ENCODE measurements at regions not wholly inside any gene's neighbourhood (a gene's known extent, or its start where the extent isn't known, plus 50 kb on each side); places are given as distances from the start of the nearest gene placed in this dataset.
"Not testable (repeated sequence)": the region's sequence is repeated elsewhere in the genome, so short reads cannot be mapped to it uniquely, and the experiment has no call there.

DNA sequence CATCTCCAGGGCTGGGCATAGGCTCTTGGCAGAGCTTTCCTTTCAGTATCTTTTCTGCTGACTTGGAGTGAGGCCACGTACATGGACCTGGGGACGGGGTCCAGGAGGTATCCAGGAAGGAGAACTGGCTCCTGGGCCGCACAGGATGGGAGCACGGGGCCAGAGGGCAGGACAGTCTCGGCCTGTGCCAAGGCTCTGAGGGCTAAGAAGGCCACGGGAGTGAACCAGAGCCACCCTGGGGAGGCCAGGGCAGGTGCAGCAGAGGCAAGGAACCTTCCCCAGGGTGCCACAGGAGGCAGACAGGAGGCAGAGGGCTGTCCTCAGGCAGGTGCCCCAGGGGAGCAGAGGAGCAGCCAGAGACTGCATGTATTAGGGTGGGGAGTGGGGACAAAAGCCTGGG lies 50.3 kb downstream of the PLXNA1 start:
- DNase-seq = no peak

DNA sequence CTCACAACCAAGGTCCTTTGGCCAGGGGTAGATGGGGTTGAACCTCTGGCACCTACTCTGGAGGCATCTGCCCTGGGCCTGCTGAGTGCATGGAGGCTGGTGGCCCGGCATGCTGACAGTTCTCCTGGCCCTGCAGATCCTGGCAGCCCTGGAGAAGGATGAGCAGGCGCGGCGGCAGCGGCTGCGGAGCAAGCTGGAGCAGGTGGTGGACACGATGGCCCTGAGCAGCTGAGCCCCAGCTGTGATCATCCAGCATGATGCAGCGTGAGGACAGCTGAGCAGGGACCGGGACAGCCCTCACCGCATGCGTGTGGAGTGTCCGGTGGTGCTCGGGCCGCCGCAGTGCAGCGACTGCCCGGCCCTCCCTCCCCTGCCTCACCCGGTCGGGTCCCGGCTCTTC lies 50.9 kb downstream of the PLXNA1 start:
- no peak for DNase-seq

DNA sequence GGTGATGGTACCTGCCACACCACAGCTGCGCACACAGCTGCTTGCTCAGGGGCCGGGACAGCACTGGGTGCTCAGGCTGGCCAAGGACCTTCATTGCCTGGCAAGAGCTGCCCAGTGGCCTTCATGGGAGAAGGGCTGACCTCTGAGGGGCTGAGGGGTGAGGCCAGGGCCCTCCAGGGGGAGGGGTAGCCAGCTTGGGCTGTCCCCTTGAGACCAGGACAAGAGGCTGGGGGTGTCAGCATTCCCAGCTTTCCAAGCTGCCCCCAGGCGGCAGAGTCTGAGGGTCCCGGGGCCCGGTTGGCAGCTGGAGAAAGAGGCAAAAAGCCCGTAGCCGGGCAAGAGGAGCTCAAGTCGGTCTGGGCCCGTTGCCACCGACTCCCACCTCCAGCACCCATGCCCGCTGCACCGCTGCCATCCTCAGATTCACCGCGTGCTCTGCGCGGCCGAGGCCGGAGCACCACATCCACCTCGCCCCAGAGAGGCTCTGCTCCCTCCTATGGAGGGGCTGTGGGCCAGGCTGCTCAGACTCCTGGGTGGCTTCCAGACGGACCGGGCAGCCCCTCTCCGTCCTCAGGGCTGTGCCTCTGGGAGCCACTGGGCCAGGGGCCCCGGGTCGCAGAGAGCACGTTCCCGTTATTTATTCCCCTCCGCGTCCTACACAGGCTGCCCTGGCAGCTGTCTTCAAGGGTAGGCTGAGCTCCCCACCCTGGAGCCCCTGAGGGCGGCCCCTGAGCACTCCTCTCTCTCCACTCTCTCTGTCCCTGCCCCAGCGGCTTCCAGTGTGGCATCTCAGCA lies 51.5 kb downstream of the PLXNA1 start:
- DNase-seq = no peak

DNA sequence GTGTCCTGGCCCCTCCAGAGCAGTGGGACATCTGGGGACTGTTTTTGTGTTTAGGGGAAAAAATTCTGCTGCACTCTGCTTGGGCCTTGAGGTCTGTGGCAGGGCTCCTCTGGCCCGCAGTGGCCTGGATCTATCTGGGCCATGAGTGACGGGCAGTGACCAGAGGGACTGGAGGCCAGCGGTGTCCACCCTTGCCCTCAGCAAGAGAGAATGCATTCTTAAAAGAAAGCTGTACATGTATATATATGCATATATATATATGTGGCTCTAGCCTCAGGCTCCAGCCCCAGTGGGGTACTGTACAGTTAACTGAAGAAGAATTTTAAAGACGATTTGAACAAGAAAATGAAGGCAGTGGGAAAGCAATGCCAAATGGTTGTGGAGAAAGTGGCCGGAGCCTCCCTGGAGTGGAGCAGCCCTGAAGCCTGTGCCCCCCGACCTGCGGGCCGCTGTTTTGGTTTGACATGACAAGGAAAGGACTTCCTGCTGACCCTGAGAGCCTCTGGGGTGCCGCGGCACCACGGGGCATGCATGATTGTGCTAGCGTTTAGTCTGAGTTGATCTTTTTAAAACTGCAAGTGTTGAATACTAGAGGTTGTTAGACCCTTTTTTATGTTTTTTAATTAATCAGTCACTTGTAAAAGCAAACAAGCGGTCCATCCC lies 52.2 kb downstream of the PLXNA1 start:
- no peak for DNase-seq

DNA sequence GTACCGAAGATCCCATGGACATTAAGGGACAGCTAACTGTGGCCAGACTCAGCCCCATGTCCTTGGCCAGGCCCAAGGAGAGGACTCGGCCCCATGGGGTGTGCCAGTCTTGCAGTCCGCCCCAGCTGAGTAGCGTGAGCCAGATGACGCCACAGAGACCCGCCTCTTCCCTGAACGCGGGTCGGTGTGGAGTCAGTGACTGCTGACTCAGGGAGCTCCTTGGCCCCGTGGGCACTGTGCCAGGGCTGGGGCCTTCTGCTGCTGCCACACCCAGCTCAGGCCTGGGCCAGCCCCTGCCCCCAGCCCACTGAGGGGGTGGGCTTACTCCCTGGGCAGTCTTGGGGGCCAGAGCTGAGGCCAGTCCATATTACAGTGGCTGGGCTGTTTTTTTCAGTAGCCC lies 52.8 kb downstream of the PLXNA1 start:
- DNase-seq = no peak

DNA sequence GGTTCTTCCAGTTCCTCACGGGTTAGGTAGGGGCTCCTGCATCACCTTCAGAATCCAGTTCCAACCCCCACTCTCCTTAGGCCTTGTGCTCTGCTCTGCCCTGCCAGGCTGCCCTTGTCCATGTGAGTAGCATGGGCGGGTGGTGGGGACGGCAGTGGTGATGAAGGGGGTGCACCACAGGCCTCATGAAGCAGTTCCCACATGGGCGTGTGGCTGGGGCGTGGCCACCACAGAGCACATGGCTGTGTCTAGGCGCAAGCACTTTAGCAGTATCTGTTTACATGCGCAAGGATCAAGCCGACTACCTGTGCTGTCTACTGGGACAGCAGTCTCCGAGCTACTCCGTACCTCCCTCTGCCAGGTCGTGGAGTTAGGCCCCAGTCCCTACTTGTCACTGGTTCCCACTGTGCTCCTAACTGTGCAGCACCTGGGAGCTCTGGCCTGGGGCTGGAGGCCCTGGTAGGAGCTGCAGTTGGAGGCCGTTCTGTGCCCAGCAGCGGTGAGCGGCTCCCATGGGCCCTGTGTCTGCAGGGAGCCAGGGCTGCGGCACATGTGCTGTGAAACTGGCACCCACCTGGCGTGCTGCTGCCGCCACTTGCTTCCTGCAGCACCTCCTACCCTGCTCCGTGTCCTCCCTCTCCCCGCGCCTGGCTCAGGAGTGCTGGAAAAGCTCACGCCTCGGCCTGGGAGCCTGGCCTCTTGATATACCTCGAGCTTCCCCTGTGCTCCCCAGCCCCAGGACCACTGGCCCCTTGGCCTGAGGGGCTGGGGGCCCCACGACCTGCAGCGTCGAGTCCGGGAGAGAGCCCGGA lies 53.5 kb downstream of the PLXNA1 start:
- no peak for DNase-seq

DNA sequence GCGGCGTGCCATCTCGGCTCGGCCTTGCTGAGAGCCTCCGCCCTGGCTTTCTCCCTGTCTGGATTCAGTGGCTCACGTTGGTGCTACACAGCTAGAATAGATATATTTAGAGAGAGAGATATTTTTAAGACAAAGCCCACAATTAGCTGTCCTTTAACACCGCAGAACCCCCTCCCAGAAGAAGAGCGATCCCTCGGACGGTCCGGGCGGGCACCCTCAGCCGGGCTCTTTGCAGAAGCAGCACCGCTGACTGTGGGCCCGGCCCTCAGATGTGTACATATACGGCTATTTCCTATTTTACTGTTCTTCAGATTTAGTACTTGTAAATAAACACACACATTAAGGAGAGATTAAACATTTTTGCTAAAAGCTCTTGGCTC lies 54.1 kb downstream of the PLXNA1 start:
- DNase-seq = no peak

DNA sequence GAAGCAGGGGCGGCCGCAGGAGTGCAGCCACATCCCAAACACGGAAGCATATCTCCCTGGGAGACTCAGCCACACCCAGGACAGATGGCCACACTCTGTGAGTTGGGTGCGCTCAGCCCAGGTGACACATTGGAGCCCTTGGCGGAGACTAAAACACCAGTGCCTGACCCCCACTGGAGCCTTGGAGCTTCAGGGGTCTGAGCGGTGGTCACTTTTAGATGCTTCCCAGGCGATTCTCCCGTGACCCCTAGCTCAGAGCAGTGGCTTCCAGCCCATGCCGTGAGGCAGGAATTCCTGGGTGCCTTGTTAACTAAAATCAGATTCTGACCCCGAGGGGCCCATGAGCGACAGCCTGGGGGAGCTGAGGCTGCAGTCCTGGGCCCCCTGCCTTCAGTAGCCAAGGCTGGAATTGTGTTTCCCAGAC lies 54.5 kb downstream of the PLXNA1 start:
- no peak for DNase-seq

DNA sequence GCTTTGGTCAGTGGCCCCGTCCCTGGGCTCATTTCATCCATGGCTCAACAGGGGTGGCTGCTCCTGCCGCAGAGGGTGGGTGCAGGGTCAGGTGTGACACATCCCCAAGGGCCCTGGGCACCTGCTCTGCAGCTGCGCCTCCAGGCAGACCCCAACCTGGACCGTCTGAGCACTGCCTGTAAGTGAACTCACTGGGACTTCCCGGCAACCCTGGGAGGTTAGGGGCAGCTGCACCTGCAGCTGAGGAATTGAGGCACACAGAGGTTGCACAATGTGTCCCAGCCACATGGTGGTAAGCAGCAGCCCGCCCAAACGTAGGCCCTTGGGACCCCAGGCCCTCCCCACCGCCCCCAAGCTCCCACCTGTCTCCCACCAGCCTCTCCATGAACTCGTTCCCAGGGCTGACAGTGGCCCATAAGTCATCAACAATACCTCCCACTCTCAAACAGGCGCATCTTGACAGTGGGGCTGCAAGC lies 55.1 kb downstream of the PLXNA1 start:
- DNase-seq = no peak

DNA sequence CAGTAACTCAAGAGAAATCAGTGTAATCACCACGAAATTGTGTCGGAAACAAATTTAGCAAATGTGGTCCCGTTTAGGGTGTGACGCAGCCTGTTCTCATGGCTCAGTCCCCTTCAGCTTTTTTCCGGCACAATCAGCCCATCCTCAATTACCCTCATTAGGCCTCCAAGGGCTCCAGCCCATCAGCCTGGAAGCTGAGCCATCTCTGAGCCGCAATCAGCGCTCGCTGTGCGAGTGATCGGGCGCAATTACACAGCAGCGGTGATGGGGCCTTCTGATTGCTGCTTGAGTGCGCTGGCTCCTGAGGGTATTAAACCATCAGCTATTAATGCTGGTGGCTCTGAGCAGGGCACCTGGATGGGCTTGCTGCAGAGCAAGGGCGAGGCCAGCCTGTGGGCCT lies 55.6 kb downstream of the PLXNA1 start:
- no peak for DNase-seq

DNA sequence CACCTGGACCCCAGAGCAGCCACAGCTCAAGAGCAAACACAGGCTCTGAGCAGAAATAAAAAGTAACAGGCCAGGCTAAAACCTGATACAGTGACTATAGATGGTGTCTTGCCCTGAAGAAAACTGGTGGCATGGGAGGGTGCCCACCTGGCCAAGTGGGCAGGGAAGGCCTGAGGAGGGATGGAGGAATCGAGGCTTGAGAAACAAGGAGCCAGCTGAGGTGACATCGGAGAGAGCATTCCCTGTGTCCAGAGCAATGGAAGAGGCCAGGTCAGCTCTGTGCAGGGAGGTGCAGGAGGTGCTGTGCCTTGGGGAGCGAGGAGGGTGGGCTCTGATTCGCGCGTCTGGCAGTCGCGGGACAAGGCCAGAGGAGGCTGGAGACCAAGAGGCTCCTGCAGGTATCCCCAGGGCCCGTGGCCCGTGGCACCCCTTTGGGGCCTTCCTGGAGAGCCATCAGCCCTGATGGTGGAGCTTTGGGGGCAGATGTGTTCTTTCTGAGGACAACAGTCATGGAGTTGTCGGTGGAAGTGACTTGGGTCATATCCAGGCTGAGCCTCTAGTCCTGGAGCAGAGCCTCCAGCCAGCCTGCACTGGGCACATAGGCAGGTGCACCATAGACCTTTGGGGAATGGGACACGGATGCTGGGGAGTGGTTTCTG lies 56.1 kb downstream of the PLXNA1 start:
- no peak for DNase-seq

DNA sequence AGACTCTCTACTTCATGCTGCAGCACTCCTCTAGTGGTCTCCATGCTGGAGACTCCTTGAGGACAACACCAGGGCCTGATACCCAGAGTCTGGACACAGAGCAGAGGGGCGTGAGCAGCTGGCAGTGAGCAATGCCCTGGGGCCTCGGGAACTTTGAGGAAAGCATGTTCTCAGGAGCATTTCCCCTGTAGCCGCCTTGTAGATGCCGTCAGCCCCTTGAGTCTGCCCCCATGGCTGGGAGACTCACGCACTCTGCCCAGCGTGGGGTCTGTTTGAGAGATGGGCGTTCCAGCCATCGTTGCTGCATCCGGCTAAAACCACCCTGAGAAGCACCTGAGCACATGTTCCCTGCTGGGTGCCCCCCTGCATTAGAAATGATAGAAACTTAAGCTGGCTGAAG lies 56.8 kb downstream of the PLXNA1 start:
- DNase-seq = no peak

DNA sequence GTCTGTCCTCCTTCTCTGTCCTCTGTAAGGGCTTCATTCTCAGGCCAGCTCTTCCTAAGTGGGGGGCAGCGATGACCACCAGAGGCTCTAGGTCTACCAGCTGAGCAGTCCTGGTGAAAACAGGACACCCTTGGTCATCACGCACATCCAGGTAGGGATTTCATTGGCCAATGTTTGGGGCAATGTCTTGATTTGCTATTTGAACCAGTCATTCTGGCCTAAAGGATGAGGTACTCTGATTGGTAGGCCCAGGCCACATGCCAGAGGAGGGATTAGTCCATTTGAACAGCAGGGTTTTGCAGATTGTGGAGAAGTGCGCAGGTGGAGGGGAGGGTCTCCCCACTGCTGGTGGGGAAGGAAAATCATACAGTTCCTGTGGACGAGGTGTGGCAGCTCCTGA lies 57.3 kb downstream of the PLXNA1 start:
- DNase-seq = no peak

DNA sequence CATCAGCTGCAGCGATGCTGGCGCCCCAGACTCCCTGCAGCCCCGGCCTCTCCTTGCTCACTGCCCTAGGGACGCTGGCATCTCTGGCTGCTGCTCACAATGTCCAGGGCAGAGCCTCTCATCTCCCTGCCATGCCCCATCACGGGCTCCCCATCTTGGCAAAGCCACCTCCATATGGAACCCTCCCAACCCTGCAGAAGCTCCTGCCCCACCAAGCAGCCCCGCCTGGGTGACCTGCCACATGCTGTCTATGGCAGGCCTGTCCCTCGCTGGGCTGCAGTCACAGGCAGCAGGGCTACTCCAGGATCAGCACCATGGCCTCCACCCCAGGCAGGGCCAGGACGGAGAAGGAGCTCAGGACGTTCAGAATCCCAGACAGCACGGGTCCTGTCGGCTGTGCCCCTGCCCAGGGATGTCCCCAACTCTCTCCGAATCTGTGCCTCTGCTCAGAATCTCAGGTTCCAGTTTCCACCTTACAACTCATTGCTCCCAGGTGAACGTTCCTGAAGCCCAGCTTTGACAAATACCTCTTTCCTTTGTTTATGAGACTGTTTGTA lies 58.4 kb downstream of the PLXNA1 start:
- DNase-seq = no peak

DNA sequence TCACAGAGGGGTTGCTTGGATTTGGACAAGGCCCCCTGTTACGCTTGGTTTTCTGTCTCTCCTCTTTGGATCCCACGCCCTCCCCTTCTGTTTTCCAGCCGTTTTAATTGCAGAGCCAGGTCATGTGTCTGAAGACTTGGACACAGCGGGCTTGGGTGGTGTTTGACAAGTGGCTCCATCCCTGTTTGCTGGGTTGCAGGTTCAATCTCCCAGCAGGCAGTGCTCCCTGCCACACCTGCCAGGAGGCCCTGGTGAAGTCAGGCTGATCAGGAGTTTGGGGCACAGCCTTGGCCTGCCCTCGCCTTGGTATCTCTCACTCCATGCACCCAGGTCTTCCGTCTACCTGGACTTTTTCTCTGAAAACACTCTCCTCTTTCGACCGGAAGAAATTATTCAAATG lies 59.0 kb downstream of the PLXNA1 start:
- no peak for DNase-seq

DNA sequence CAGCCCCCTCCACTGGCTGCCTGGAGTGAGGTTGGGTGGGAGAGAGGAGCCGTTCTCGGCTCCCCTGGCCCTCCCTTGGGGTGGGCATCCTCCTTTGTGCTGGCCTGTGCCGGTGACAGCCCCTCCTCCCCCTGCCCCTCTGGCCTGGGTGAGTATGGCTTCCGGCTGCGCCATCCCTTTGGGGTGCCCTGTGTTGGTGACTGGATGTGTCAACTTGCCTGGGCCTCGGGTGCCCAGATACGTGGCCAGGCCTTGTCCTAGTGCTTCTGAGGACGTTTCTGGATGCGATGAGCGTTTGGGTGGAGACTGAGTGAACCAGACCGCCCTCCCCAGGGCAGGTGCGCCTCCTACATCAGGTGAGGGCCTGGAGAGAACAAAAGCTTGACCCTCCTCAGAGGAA lies 59.7 kb downstream of the PLXNA1 start:
- DNase-seq = no peak

DNA sequence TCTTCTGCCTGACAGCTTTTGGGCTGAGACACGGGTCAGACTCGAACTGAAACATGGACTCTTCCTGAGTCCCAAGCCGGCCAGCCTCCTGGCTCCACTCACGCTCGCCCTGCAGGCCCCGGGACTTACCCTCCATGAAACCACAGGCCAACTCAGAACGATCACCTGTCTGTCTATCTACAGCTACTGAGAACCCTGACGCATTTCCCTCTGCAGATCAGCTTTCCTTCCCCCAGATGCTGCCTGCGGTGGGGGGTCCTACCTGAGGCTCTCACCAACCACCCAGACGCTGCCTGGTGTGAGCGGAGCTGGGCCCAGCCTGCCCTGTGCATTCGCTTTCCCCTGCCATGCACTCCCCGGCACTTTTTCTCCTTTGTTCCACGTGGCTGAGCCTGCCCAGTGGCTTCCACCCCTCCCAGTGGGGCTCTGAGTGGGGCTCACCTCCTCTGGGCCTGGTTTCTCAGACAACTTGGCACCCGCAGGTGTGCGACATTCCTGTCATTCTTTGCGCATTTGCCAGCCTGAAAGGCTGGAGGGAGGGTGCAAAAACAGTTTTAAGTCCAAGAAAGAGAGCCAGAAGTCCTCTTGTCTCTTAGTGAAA lies 60.2 kb downstream of the PLXNA1 start:
- DNase-seq = no peak

DNA sequence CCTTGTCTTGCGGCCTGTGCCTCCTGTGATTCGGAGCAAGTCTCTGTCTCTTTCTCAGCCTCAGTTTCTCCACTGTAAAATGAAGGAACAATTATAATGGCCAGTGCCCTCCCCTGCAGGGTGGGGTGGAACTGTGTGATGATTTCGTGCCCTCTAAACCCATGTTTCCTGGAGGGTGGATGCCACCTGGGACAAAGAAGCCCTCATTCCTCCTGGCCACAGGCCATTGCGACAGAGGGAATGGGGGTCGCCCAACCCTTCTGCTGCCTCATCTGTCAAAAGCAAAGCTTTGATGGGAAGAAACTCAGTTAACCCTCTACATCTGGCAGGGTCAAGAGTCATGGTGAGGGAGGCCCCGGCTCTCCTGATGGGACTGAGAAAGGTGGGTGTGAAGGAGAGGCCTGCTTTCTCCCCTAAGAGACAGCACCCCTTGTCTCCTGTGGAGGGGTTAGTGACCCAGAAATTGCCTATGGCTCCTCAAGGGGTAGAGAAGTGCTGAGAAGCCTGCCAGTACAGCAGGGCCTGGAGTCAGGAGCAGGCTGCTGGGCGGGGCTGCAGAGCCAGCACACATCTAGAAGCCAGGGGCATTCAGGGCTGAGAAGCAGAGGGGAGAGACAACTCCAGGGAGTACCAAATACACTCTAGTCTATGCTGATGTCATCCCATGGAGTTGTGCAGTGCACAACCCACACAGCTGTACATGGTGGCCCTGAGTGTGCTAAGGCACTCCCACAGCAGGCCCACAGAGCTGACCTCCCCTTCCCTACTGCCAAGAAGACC lies 61.0 kb downstream of the PLXNA1 start:
- DNase-seq = no peak

DNA sequence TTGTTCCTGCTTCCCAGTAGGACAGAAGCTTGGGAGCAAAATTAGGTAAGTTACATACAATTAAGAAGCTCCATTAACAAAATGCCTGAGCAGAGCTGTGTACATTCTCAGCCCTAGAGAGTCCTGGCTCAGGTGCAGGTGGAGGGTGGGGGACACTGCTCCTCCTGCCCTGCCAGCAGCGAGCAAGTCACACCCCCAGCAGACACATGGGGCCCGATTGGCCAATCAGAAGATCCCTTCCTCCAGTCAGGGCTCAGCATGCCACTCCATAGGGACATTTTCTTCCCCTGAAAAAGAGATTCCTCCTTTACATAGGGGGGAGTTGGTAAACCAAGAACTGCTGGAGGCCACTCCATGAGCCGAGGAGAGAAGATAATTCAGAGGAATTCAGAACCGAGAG lies 62.1 kb downstream of the PLXNA1 start:
- peak; percentile 53 for DNase-seq

DNA sequence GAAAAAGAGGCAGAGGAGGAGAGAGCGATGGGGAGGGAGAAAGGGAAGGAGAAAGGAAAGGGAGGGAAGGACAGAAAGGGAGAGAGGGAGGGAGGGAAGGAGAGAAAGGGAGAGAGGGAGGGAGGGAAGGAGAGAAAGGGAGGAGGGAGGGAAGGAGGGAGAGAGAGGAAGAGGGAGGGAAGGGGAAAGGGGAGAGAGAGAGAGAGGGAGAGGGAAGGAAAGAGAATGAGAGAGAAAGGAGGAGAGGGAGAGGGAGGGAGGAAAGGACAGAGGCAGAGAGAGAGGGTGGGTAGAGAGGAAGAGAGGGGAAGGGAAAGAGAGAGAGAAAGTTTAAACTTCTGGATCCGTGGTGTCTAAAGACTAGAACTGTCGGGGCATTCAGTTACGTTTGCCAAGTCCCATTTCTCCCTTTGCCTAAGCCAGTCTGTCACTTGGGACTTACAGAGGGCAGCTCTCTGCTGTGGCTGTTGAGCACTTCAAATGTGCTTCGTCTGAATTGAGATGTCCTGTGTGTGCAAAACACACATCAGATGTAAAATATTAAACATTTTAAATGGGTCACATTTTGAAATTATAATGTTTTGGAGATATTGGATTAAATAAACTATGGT lies 62.6 kb downstream of the PLXNA1 start:
- no peak for DNase-seq

DNA sequence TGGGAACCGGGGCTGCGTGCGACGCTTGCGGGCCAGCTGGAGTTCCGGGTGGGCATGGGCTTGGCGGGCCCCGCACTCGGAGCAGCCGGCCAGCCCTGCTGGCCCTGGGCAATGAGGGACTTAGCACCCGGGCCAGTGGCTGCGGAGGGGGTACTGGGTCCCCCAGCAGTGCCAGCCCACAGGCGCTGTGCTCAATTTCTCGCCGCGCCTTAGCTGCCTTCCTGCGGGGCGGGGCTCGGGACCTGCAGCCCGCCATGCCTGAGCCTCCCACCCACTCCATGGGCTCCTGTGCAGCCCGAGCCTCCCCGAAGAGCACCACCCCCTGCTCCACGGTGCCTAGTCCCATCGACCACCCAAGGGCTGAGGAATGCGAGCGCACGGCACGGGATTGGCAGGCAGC lies 63.8 kb downstream of the PLXNA1 start:
- not testable (repeated sequence) for DNase-seq

All from COR-L47 (cell line).